DLD1 (cell line): ENCODE measurements at regions not wholly inside any gene's neighbourhood (a gene's known extent, or its start where the extent isn't known, plus 50 kb on each side); places are given as distances from the start of the nearest gene placed in this dataset.
"Not testable (repeated sequence)": the region's sequence is repeated elsewhere in the genome, so short reads cannot be mapped to it uniquely, and the experiment has no call there.

ENCODE experiments used
- in situ Hi-C: cut with HindIII; loops from 2 replicates; pipeline ENCODE4 v1.10.0; 2017; ENCODE audit warnings: low sequenced_read_pairs

GRCh38 chr3:20427268-20427667, 241.3 kb upstream of the SGO1 start:
- in situ Hi-C loops: not testable (repeated sequence)

DNA sequence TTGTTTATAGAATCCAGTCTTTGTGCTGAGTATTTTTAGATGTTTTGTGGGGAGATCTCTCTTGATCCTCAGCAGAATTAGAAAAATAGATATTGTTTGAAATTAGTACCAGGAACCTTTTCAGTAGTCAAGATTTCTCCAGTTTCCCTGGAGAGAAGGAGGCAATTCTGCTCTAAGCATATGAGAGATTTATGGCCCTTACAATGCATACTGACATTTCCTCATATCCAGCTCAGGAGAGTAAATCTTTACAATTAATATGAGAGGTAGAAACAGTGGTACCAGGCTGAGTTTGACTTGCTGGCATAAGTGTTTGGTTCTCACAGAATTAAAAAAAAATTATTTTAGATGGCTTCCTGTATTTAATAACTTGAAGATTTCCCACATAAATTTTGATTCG, 239.1 kb upstream of the SGO1 start:
- in situ Hi-C loops: no loop called here

DNA sequence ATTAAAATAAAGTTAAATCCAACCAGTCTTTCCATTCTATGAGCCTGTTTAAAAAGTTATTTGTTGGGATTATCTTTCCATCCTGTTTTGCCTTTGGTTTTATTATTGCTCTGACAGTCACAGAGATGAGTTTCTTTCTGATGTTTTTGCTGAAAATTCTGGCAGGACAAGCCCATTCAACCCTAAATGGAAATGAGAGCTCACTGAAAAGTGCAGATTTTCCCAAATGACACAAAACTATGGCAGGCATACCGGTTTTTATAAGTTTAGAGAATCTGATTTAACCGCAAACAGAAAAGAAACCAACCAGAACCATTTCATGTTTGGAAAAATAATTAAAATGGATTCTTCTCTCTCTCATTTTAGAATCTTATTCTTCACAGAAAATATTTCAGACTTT, 238.1 kb upstream of the SGO1 start:
- in situ Hi-C loops: no loop called here

- in situ Hi-C loops: no loop called here
Observed at GRCh38 chr3:20422391-20422790, 236.4 kb upstream of the SGO1 start.

DNA sequence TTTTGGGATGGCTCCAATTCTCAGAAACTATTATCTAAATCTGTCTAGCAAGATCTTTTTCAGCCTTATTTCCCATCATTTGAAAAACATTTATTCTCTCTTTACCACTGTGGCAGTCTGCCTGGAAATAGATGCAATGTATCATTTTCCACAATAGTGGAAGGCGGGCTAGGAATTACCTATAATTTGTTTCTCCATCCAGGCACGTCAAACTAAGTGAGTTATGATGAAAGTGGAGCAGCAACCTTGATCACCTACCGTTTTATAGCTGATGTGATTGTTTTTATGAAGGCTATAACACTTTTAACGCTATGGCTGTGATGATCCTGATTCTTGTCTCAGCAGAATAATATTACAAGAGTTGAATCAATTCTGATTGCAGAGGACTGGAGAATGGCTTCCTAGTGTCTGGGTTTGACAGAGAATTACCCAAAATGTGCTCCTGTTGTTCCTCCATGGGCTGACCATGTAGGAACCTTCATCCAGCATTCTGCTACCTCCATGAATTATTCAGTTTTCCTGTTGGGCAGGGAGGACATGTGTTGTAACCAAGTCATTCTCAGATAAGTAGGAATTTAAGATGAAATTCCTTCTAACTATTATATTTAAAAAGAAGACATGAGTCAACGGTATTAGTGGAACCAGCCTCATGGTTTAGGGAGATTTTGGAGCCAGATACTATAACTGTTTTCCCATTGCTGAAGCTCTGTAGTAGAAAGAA, 231.5 kb upstream of the SGO1 start:
- in situ Hi-C loops: no loop called here

GRCh38 chr3:20406611-20407011, 220.6 kb upstream of the SGO1 start:
- in situ Hi-C loops: no loop called here

DNA sequence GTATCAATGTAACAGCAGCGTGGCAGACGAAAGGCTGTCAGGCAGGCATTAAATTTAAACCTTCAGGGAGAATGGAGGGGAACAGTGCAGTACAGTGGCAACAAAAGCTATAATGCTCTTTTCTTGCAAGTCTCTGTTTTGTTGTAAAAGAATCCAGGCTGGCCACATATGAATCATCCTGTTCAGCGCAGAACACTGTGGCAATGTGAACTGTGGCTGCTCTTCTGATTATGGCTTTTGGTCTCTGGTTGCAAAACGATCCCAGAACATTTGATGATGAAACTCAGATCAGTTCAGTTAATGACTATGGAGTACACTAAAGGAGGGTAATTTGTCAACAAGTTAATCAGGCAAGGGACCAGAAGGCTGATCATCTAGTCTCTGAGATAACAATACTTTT, 219.7 kb upstream of the SGO1 start:
- in situ Hi-C loops: no loop called here

- in situ Hi-C loops: no loop called here
Observed at GRCh38 chr3:20405231-20405630, 219.2 kb upstream of the SGO1 start.

DNA sequence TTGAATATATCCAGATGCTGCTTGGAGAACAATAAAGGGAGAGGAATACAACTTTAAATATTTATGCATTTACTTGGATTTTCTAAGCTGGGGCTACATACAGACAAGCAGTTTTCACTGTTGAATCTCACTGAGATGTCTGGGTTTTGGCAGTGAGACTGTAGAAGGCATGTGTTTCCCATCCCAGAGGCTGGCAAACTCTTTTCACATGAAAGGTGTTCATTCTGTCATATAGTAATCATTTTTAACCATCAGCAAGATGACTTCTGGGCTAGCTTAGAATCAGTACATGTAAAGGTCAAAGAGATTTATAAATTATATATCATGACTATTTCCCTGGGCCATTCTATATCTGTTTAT, 218.7 kb upstream of the SGO1 start:
- in situ Hi-C loops: no loop called here

DNA sequence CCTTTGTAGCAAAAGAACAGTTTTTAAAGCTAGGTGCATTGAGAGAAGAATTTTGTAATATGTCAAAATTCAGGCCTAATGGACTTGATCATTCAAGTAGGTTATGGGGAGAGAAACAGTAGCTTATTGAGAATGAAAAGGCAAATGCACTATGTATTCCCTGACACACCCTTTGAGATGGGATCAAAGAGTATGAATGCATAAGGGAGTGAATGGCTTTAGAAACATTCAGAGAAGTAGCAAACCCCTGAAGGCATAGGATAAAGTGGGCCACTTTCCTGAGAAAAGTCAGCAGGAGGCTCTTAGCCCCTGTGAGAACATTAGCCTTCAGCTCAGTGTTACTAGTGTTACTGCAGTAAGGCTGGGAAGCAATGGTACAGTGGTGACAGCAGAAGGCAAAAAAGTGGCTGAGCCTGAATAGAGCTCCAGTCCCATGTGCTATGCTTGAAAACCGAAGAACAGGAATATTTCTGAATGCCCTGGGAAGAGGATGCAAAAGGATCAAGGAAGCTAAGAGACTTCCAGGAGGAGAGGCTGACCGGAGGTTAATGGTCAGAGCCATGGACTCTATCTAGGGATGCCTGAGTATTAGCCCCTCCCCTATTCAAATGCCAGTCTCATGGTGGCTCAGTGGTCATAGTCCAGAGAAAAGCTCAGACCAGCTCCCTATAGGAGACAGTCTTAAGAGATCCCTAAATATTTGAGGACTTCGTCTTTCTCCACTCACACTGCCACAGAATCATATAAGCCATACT, 218.2 kb upstream of the SGO1 start:
- in situ Hi-C loops: no loop called here

- in situ Hi-C loops: no loop called here
Observed at GRCh38 chr3:20401253-20401652, 215.2 kb upstream of the SGO1 start.

DNA sequence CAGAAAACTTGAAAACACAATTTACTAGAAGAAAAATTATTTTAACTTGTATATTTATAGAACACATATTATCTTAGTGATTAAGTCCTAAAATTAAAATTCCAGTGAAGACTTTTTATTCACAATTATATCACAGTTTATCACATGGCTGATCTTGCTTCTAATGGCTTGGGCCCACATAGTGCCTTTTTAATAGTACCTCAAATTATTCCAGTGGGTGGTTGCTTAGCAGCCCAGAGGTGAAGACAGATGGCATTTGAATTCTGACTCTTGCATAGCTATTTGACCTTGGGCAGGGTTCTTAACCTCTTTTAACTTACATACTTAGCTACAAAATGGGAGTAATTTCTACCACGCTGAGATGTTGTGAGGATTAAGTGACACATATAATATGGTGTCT, 214.7 kb upstream of the SGO1 start:
- in situ Hi-C loops: no loop called here

- in situ Hi-C loops: no loop called here
Observed at GRCh38 chr3:20400281-20400680, 214.3 kb upstream of the SGO1 start.

DNA sequence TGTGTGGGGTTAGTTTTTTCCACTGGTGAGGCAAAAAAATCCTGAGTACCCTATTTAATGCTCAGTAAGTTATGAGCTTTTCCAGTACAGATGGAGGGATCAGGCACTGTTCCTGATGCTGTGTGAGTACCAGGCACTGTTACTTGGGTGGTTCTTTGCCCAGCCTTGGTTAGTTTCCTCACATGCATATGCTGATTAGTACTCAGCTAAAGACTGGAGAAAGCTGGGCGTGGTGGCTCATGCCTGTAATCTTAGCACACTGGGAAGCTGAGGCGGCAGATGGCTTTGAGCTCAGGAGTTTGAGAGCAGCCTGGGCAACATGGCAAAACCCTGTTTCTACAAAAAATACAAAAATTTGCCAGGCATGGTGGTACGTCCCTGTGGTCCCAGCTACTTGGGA, 210.3 kb upstream of the SGO1 start:
- in situ Hi-C loops: no loop called here

DNA sequence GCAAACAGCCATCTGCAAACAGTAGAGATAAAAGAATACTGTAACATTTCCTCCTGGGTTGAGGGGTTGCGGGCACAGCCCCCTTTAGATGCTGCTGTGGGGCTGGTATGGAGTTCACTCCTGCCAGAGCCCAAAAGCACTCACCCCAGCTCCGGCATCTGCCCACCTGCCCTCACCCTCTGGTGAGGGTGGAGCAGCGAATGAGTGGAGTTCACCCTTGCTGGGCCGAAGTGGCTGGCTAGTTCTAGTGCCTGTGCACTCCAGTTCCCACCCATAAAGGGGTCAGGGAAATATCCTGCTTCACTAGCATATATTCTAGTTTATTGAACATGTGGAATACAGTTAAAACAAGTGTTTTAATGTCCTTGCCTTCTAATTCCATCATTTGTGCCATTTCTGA, 209.7 kb upstream of the SGO1 start:
- in situ Hi-C loops: no loop called here

- in situ Hi-C loops: no loop called here
Observed at GRCh38 chr3:20394243-20394642, 208.2 kb upstream of the SGO1 start.

DNA sequence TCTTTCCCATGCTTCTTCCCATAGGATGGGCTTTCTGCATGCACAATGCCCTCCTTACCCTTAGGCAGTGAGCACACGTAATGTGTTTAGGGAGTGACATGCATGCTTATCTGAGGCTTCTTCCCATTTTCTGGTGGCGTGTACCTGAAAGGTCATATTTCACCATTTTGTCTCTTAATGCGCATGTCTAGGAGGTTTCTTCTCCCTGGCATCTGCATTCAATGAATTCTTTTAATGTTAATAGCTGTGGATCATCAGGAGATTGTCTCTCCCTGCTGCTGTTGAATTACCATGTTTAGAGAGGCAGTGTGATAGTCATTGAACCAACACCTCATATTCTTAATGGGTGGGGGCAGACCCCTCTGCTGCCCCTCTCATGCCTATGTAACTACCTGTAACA, 205.6 kb upstream of the SGO1 start:
- in situ Hi-C loops: no loop called here

DNA sequence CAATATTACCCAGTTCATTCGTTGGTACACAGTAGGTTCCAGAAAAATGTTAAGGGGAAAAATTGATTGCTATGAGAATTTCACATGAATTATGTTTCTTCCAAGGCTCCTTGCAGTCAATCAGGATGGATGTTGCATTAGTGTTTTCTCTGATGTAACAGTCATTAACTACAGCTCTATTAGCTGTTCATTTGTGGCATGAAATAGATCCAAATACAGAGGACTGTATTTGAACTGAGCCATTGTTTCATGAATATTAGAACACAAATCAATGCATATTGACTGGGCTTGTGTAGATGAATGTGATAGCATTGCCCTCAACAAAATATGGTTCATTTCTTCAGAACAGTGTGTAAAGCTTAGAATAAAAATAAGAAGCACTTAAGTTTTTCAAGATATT, 203.0 kb upstream of the SGO1 start:
- in situ Hi-C loops: no loop called here

- in situ Hi-C loops: no loop called here
Observed at GRCh38 chr3:20380295-20380694, 194.3 kb upstream of the SGO1 start.

DNA sequence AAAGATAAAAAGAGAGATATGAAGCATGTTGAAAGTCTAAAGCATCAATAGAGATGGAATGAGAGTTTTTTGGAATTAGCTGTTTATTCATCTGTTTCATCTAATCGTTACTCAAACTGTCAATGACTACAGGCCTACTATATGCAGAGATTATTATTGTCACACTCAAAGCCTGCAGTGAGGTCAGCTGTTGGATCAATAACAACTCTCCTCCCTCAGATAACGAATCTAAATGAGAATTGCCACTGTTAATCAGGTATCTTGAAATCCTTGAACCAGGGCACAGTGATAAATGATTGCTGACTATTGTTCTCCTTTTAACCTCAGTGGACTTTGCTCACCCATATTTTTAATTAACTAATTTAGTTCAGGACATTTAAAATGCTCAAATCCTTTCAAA, 192.3 kb upstream of the SGO1 start:
- in situ Hi-C loops: no loop called here

GRCh38 chr3:20376665-20377217, 190.7 kb upstream of the SGO1 start:
- in situ Hi-C loops: no loop called here

GRCh38 chr3:20375302-20375701, 189.3 kb upstream of the SGO1 start:
- in situ Hi-C loops: no loop called here
